ENCODE measurements at regions not wholly inside any gene's neighbourhood (a gene's known extent, or its start where the extent isn't known, plus 50 kb on each side); places are given as distances from the start of the nearest gene placed in this dataset.

DNA sequence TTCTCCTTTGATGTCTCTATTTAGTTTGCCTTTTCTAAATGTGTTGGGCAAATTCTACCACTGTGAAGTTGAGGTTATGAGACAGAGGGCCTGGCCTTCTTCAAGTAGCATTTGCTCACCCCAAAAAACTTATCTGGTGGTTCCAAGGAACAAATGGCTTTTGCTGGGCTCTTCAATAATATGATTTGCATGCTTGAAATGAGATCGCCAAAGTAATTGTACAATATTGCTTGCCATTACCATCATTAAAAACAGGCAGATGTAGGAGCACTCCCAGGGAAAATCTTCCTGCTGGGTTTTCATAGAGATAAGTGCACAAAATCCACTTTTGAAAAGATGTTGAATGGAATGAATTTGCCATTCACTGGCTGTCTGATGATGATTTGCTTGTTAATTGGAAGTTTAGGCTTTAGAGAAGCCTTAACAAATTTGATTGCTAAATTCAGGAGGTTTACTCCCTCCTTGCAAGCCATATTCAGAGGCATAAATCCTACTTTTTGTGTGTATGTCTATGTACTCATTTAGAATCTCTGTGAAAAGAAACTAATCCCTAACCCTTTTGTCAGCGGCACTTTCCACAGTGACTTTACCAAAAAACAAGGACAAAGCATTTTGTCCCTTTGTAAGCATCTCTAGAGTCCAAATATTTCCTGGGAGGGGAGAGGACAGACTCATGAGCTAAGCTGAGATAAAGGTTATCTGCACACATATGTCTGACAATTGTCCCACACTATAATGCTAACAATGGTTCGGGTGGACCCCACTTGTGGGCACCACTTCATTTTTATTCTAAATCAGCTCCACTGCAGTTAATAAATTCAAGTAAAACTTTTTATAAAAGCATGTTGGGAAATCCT lies 240.8 kb upstream of the PIK3C3 start:
- Histone ChIP-seq H3K27me3 (no peaks in the 10 kb centered on the region), H3K4me2 (no peak overlapping the region), H3K27ac (no peak overlapping the region), H3K4me1 (no peaks in the 10 kb centered on the region), H3K9ac (no peak overlapping the region), H4K20me1 (no peaks in the 10 kb centered on the region), H3K9me3 (no peaks in the 10 kb centered on the region), H3K4me3 (no peak overlapping the region), H3K36me3 (no peaks in the 10 kb centered on the region)
- no peak for TF ChIP-seq Cebpa-rat (IDR thresholded peaks at IDR 0.05)

DNA sequence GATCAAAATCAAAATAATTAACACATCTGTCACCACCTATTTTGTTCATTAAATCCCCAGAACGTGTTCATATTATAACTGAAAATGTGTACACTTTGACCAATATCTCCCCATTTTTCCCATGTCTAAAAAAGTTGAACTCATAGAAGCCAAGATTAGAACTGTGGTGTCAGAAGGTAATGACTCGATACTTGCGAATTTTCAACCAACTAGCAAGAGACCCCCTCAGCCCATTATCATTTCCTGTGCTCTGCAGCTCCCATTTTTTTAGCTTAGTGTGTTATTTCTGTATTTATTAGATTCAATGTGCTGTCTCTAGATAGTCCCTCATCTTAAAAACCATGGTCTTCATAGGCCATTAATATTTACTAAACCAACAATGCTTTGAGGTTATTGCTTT lies 248.7 kb upstream of the PIK3C3 start:
- Histone ChIP-seq H3K27me3 (no peaks in the 10 kb centered on the region), H3K9me3 (no peaks in the 10 kb centered on the region), H3K9ac (no peak overlapping the region), H3K4me3 (no peak overlapping the region), H3K4me2 (no peak overlapping the region), H4K20me1 (no peaks in the 10 kb centered on the region), H3K36me3 (no peaks in the 10 kb centered on the region), H3K4me1 (peaks cover 15% of the 10 kb centered on the region), H3K27ac (no peak overlapping the region)
- no peak for TF ChIP-seq Cebpa-rat (IDR thresholded peaks at IDR 0.05)

GRCh38 chr18:41703744-41704530 lies 251.1 kb upstream of the PIK3C3 start:
- Histone ChIP-seq H3K4me1 (peaks cover 15% of the 10 kb centered on the region), H3K36me3 (no peaks in the 10 kb centered on the region), H4K20me1 (no peaks in the 10 kb centered on the region), H3K27me3 (no peaks in the 10 kb centered on the region), H3K9me3 (no peaks in the 10 kb centered on the region), H3K9ac (no peak overlapping the region), H3K4me2 (0 out of 2 replicates have a peak overlapping the region, but pooled peaks have one; percentile 58), H3K27ac (no peak overlapping the region), H3K4me3 (no peak overlapping the region)
- TF ChIP-seq Cebpa-rat (IDR thresholded peaks at IDR 0.05): no peak

DNA sequence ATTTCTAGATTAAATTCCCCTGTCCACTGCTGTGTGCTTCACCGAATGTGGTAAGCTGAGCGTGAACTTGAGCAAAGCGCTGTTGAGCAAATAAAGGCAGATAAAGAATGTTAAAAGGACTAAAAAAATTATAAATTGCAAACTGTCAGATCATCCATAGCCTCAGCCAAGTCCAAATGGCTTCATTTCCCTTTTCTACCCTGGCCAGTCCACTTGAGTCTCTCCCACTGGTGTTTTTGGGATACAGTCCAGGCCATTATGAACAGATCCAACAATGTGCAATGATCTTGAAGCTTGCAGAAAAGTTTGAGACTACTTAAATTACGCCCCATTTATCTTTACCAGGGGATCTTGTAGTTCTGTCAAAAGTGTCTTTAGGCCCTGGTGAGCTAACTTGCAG lies 254.6 kb upstream of the PIK3C3 start:
- H3K9me3 ChIP-seq: no peaks in the 10 kb centered on the region
- H3K4me1 ChIP-seq: peaks cover 12% of the 10 kb centered on the region
- no peak for TF ChIP-seq Cebpa-rat (IDR thresholded peaks at IDR 0.05)
- H3K9ac ChIP-seq: no peak overlapping the region
- no peak overlapping the region for H3K27ac ChIP-seq
- H3K36me3 ChIP-seq: no peaks in the 10 kb centered on the region
- no peak overlapping the region for H3K4me2 ChIP-seq
- H3K27me3 ChIP-seq: no peaks in the 10 kb centered on the region
- H3K4me3 ChIP-seq: no peak overlapping the region
- H4K20me1 ChIP-seq: no peaks in the 10 kb centered on the region

DNA sequence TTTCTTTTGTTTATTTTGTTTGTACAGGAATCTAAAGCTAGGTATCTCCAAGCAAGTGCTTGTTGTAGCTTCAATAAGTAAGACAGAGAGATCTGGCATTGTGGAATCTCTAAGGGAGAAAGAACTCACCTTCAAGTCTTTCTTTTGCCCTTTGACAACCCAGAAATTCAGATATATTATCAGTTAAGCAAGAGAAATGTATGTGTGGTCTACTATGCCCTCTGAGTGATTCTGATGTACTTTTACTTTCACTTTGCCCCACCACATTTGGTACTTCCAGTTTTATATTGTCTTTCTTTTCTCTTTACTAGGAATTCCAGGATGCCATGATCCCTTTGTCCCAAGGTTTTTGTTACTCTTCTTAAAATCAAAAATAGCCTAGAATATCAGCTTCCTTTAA lies 259.6 kb upstream of the PIK3C3 start:
- Histone ChIP-seq H3K4me1 (no peaks in the 10 kb centered on the region), H3K9me3 (no peaks in the 10 kb centered on the region), H3K9ac (no peak overlapping the region), H3K4me3 (no peak overlapping the region), H3K27ac (peak overlapping the region; percentile 56; the same call in 1 of the 2 replicates), H3K36me3 (no peaks in the 10 kb centered on the region), H3K27me3 (no peaks in the 10 kb centered on the region), H3K4me2 (peak overlapping the region; percentile 66), H4K20me1 (no peaks in the 10 kb centered on the region)
- no peak for TF ChIP-seq Cebpa-rat (IDR thresholded peaks at IDR 0.05)

GRCh38 chr18:41693008-41693407 lies 262.0 kb upstream of the PIK3C3 start:
- no peak overlapping the region for H3K4me2 ChIP-seq
- H4K20me1 ChIP-seq: no peaks in the 10 kb centered on the region
- no peaks in the 10 kb centered on the region for H3K9me3 ChIP-seq
- no peak overlapping the region for H3K4me3 ChIP-seq
- H3K27me3 ChIP-seq: no peaks in the 10 kb centered on the region
- no peak for TF ChIP-seq Cebpa-rat (IDR thresholded peaks at IDR 0.05)
- no peak overlapping the region for H3K27ac ChIP-seq
- H3K36me3 ChIP-seq: no peaks in the 10 kb centered on the region
- H3K9ac ChIP-seq: no peak overlapping the region
- no peaks in the 10 kb centered on the region for H3K4me1 ChIP-seq

GRCh38 chr18:41690332-41691127 lies 264.5 kb upstream of the PIK3C3 start:
- H3K9me3 ChIP-seq: no peaks in the 10 kb centered on the region
- H3K4me3 ChIP-seq: no peak overlapping the region
- H3K36me3 ChIP-seq: no peaks in the 10 kb centered on the region
- H4K20me1 ChIP-seq: no peaks in the 10 kb centered on the region
- no peaks in the 10 kb centered on the region for H3K4me1 ChIP-seq
- no peak overlapping the region for H3K4me2 ChIP-seq
- peak; percentile 79; the same call in 1 of the 2 replicates for TF ChIP-seq Cebpa-rat (IDR thresholded peaks at IDR 0.05)
- H3K9ac ChIP-seq: no peak overlapping the region
- H3K27me3 ChIP-seq: no peaks in the 10 kb centered on the region
- no peak overlapping the region for H3K27ac ChIP-seq

- no peak overlapping the region for H3K4me2 ChIP-seq
- no peaks in the 10 kb centered on the region for H3K27me3 ChIP-seq
Observed at GRCh38 chr18:41687138-41687537, 267.9 kb upstream of the PIK3C3 start.

DNA sequence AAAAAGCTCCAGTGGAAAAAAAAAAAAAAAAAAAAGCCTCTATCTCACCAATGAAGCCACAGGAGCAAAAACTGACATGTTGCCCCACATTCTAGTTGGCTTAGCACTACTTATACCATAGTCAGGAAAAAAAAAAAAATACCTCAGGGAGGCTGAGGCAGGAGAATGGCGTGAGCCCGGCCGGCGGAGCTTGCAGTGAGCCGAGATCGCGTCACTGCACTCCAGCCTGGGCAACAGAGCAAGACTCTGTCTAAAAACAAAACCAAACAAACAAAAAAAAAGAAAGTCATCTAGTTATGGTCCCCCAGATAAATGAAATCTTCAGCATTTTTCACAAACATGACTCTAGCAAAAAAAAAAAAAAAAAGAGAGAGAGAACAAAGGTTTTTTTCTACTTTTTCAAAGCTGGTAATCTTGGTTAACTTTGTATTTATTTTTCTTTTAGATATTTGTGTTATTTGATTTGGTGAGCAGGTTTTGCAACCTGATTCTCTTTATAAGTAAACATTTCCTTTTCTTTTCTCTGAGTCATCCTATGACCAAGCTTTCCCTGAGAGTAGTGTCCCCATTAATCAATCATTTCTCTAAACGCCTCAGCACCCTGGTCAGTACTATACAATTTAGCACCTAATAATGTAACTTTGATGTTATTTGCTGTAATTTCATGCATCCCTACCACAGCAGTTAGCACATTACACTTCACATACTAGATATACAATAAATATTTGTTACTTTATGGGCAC lies 273.7 kb upstream of the PIK3C3 start:
- no peak overlapping the region for H3K27ac ChIP-seq
- H3K9ac ChIP-seq: no peak overlapping the region
- H3K27me3 ChIP-seq: no peaks in the 10 kb centered on the region
- H3K4me3 ChIP-seq: no peak overlapping the region
- H3K9me3 ChIP-seq: no peaks in the 10 kb centered on the region
- no peak for TF ChIP-seq Cebpa-rat (IDR thresholded peaks at IDR 0.05)
- no peaks in the 10 kb centered on the region for H4K20me1 ChIP-seq
- no peaks in the 10 kb centered on the region for H3K4me1 ChIP-seq
- no peaks in the 10 kb centered on the region for H3K36me3 ChIP-seq
- no peak overlapping the region for H3K4me2 ChIP-seq

More at GRCh38 chr18:41687138-41687537, 267.9 kb upstream of the PIK3C3 start:
- Histone ChIP-seq H3K9me3 (no peaks in the 10 kb centered on the region), H3K36me3 (no peaks in the 10 kb centered on the region), H3K9ac (no peak overlapping the region), H4K20me1 (no peaks in the 10 kb centered on the region), H3K27ac (no peak overlapping the region), H3K4me1 (no peaks in the 10 kb centered on the region), H3K4me3 (no peak overlapping the region)
- TF ChIP-seq Cebpa-rat (IDR thresholded peaks at IDR 0.05): no peak
